ENCODE measurements at regions not wholly inside any gene's neighbourhood (a gene's known extent, or its start where the extent isn't known, plus 50 kb on each side); places are given as distances from the start of the nearest gene placed in this dataset.

- TF ChIP-seq CEBPB (IDR thresholded peaks at IDR 0.05; ENCODE audit: low read depth), result no peak
- TF ChIP-seq MAX (IDR thresholded peaks at IDR 0.05), result no peak
- no peak for TF ChIP-seq REST (IDR thresholded peaks at IDR 0.05; ENCODE audit: low read depth)
- TF ChIP-seq EZH2phosphoT487 (IDR thresholded peaks at IDR 0.05; ENCODE audit: borderline replicate concordance), result no peak
- TF ChIP-seq EZH2 (IDR thresholded peaks at IDR 0.05), result no peak
- TF ChIP-seq ATF3 (IDR thresholded peaks at IDR 0.05), result no peak
- no peak for TF ChIP-seq JUND (IDR thresholded peaks at IDR 0.05)
- no peak for TF ChIP-seq ZFX (IDR thresholded peaks at IDR 0.05)
- TF ChIP-seq SIN3A (IDR thresholded peaks at IDR 0.05; ENCODE audit: low read depth), result no peak
- no peak for TF ChIP-seq YY1 (IDR thresholded peaks at IDR 0.05; ENCODE audit: extremely low read depth, insufficient replicate concordance, low read depth, low read length)
- no peak for TF ChIP-seq SRF (IDR thresholded peaks at IDR 0.05; ENCODE audit: low read depth)
- no peak for TF ChIP-seq TCF7L2 (IDR thresholded peaks at IDR 0.05; ENCODE audit: borderline replicate concordance, extremely low read depth, insufficient read depth, insufficient read length)
- TF ChIP-seq CTCF (IDR thresholded peaks at IDR 0.05 in 2 of 3, conservative IDR thresholded peaks at IDR 0.05 in 1 of 3; ENCODE audit: borderline replicate concordance in 1 of 3, insufficient read depth in 1 of 3, low read depth in 2 of 3, low read length in 2 of 3), result no peak
- TF ChIP-seq ELF1 (IDR thresholded peaks at IDR 0.05; ENCODE audit: borderline replicate concordance, low read depth), result no peak
- TF ChIP-seq ZNF274 (IDR thresholded peaks at IDR 0.05; ENCODE audit: low read depth, low read length), result no peak
- no peak for TF ChIP-seq POLR2AphosphoS5 (IDR thresholded peaks at IDR 0.05; ENCODE audit: low read depth, low read length)
- TF ChIP-seq CBX3 (IDR thresholded peaks at IDR 0.05; ENCODE audit: low read depth), result no peak
- TF ChIP-seq SP1 (IDR thresholded peaks at IDR 0.05; ENCODE audit: low read depth), result no peak
- no peak for TF ChIP-seq EGR1 (IDR thresholded peaks at IDR 0.05; ENCODE audit: low read depth)
- TF ChIP-seq FOSL1 (IDR thresholded peaks at IDR 0.05; ENCODE audit: low read depth), result no peak
- H3K4me2 ChIP-seq (ENCODE audit: low read length), result no peak overlapping the region
- H3K27ac ChIP-seq (ENCODE audit: low read depth, low read length), result no peak overlapping the region
- DNase-seq (ENCODE audit: low read depth, low spot score), result no peak
- intact Hi-C loops (cut with micrococcal nuclease), result no loop called here
- H2AFZ ChIP-seq (ENCODE audit: low read depth, low read length, poor library complexity, severe bottlenecking), result no peak overlapping the region
- RAD21 ChIA-PET (ENCODE audit: low non-redundant PET in 1 of 2, low total read pairs in 2 of 2, uncharacterized antibody in 2 of 2, unreplicated experiment in 2 of 2), result no interaction called here
- CTCF ChIA-PET, result no interaction called here
- no TSS peak for BruUV-seq (replicated peaks)
- no peak for ATAC-seq
- no peak overlapping the region for H3K9ac ChIP-seq (ENCODE audit: low read length)
- no peak overlapping the region for H3K4me3 ChIP-seq (replicated peaks in 1 of 2; ENCODE audit: low read depth in 1 of 2, low read length in 2 of 2)
- POLR2A ChIA-PET, result no interaction called here
- H4K20me1 ChIP-seq (ENCODE audit: insufficient read depth), result no peaks in the 10 kb centered on the region
- H3K27me3 ChIP-seq (ENCODE audit: insufficient read depth, low read length), result no peaks in the 10 kb centered on the region
- H3K9me2 ChIP-seq (ENCODE audit: insufficient read depth), result no peaks in the 10 kb centered on the region
- no peaks in the 10 kb centered on the region; a peak in 1 of 4 replicates for H3K36me3 ChIP-seq (ENCODE audit: control insufficient read depth in 1 of 2, insufficient read depth in 2 of 2, low read length in 2 of 2)
- no peaks in the 10 kb centered on the region for H3K9me3 ChIP-seq (ENCODE audit: control insufficient read depth in 1 of 2, insufficient read depth in 1 of 2, low read depth in 1 of 2, low read length in 2 of 2)
- H3K4me1 ChIP-seq (ENCODE audit: control insufficient read depth in 1 of 2, insufficient read depth in 2 of 2, low read length in 2 of 2), result no peaks in the 10 kb centered on the region
- no peaks in the 10 kb centered on the region for H3K79me2 ChIP-seq (ENCODE audit: insufficient read depth, low read length)
These were observed 63.0 kb upstream of the CRYM start for GRCh38 chr16:21341101-21341500.

All from HCT116 (cell line).